Mesenchymal stem cell (in vitro differentiated cells and primary cell): ENCODE measurements at regions not wholly inside any gene's neighbourhood (a gene's known extent, or its start where the extent isn't known, plus 50 kb on each side); places are given as distances from the start of the nearest gene placed in this dataset.
A peak's percentile ranks its signal among the peaks of the same experiment; 100 is the strongest.

ENCODE experiments used
- DNase-seq: peaks from one replicate; pipeline ENCODE4 v3.0.0-alpha.2; 2013
- H2AFZ ChIP-seq: one replicate; pipeline ENCODE4 v1.6.1; 2013; ENCODE audit warnings: low read depth, mild to moderate bottlenecking, control low read depth, inconsistent platforms, low read length, moderate library complexity
- H2AK5ac ChIP-seq: 2 replicates; pipeline ENCODE4 v1.6.1; 2013; ENCODE audit warnings: low read length, moderate library complexity, mild to moderate bottlenecking, inconsistent platforms; ENCODE audit not compliant: severe bottlenecking
- H2BK120ac ChIP-seq: one replicate; pipeline ENCODE4 v1.6.1; 2013; ENCODE audit warnings: low read depth, mild to moderate bottlenecking, inconsistent platforms, low read length, moderate library complexity
- H2BK12ac ChIP-seq, 2 experiments: one replicate each; pipeline ENCODE4 v1.6.1; 2013; ENCODE audit warnings: inconsistent platforms in 2 of 2, low read length in 2 of 2, mild to moderate bottlenecking in 2 of 2, moderate library complexity in 2 of 2, control low read depth in 1 of 2
- H2BK15ac ChIP-seq: one replicate; pipeline ENCODE4 v1.6.1; 2013; ENCODE audit warnings: mild to moderate bottlenecking, low read depth, inconsistent platforms; ENCODE audit not compliant: poor library complexity, severe bottlenecking
- H2BK5ac ChIP-seq: 2 replicates; pipeline ENCODE4 v1.6.1; 2013; ENCODE audit warnings: low read depth, mild to moderate bottlenecking, low read length, control low read depth, inconsistent platforms; ENCODE audit not compliant: poor library complexity, severe bottlenecking
- H3K14ac ChIP-seq, 2 experiments: one replicate each; pipeline ENCODE4 v1.6.1; 2013; ENCODE audit warnings: inconsistent platforms in 2 of 2, low read length in 2 of 2, control low read depth in 1 of 2, mild to moderate bottlenecking in 1 of 2, moderate library complexity in 1 of 2
- H3K18ac ChIP-seq, 2 experiments: one replicate each; pipeline ENCODE4 v1.6.1; 2013; ENCODE audit warnings: inconsistent platforms in 2 of 2, low read length in 2 of 2, control low read depth in 1 of 2, low read depth in 1 of 2, mild to moderate bottlenecking in 1 of 2
- H3K23ac ChIP-seq, 2 experiments: one replicate each; pipeline ENCODE4 v1.6.1; 2013; ENCODE audit warnings: inconsistent platforms in 2 of 2, low read length in 2 of 2, mild to moderate bottlenecking in 2 of 2, moderate library complexity in 2 of 2, control low read depth in 1 of 2
- H3K27ac ChIP-seq: 2 replicates; pipeline ENCODE4 v1.5.1; 2013; ENCODE audit warnings: mild to moderate bottlenecking, moderate library complexity, low read length, control low read depth, inconsistent platforms; ENCODE audit not compliant: poor library complexity, severe bottlenecking
- H3K27me3 ChIP-seq, 2 experiments: 2 replicates each; pipeline versions ENCODE4 v1.6.1 to v1.7.0; 2013; ENCODE audit warnings: low read length in 2 of 2, mild to moderate bottlenecking in 2 of 2, moderate library complexity in 2 of 2, control low read depth in 1 of 2, inconsistent platforms in 1 of 2; ENCODE audit not compliant: control insufficient read depth in 1 of 2, insufficient read depth in 1 of 2
- H3K36me3 ChIP-seq, 2 experiments: 2 replicates each; pipeline versions ENCODE4 v1.6.1 to v1.7.0; 2013; ENCODE audit warnings: low read length in 2 of 2, control low read depth in 1 of 2, inconsistent platforms in 1 of 2, low read depth in 1 of 2, mild to moderate bottlenecking in 1 of 2; ENCODE audit not compliant: insufficient read depth in 2 of 2, control insufficient read depth in 1 of 2
- H3K4ac ChIP-seq, 2 experiments: one replicate each; pipeline ENCODE4 v1.6.1; 2013; ENCODE audit warnings: inconsistent platforms in 2 of 2, low read length in 2 of 2, mild to moderate bottlenecking in 2 of 2, moderate library complexity in 2 of 2, control low read depth in 1 of 2, low read depth in 1 of 2
- H3K4me1 ChIP-seq: 2 replicates; pipeline ENCODE4 v1.6.1; 2013; ENCODE audit warnings: low read depth, low read length, control low read depth; ENCODE audit not compliant: control insufficient read depth, insufficient read depth
- H3K4me2 ChIP-seq: 2 replicates; pipeline ENCODE4 v1.6.1; 2013; ENCODE audit warnings: low read length, mild to moderate bottlenecking, inconsistent platforms; ENCODE audit not compliant: poor library complexity, severe bottlenecking
- H3K4me3 ChIP-seq, 2 experiments: 2 replicates each; pipeline versions ENCODE4 v1.5.1 to v1.7.0; 2013; ENCODE audit warnings: low read length in 2 of 2, mild to moderate bottlenecking in 2 of 2, control low read depth in 1 of 2, low read depth in 1 of 2; ENCODE audit not compliant: insufficient read depth in 1 of 2
- H3K79me1 ChIP-seq: replicated peaks from 2 replicates; pipeline ENCODE4 v1.6.1; 2013; ENCODE audit warnings: mild to moderate bottlenecking, control low read depth, low read length, inconsistent platforms; ENCODE audit not compliant: poor library complexity, severe bottlenecking
- H3K9ac ChIP-seq: 2 replicates; pipeline ENCODE4 v1.7.0; 2013; ENCODE audit warnings: mild to moderate bottlenecking, low read length, moderate library complexity
- H3K9me3 ChIP-seq: 2 replicates; pipeline ENCODE4 v1.7.0; 2013; ENCODE audit warnings: mild to moderate bottlenecking, low read length; ENCODE audit not compliant: control insufficient read depth
- H4K8ac ChIP-seq: one replicate; pipeline ENCODE4 v1.6.1; 2013; ENCODE audit warnings: inconsistent platforms, mild to moderate bottlenecking, low read length, moderate library complexity
- H4K91ac ChIP-seq: one replicate; pipeline ENCODE4 v1.6.1; 2013; ENCODE audit warnings: mild to moderate bottlenecking, low read length, inconsistent platforms
- WGBS: methylation state at CpG from one replicate; pipeline ENCODE4 v1.1.7; 2013; ENCODE audit warnings: mixed read lengths; 5-methylcytosine and 5-hydroxymethylcytosine counted together

DNA sequence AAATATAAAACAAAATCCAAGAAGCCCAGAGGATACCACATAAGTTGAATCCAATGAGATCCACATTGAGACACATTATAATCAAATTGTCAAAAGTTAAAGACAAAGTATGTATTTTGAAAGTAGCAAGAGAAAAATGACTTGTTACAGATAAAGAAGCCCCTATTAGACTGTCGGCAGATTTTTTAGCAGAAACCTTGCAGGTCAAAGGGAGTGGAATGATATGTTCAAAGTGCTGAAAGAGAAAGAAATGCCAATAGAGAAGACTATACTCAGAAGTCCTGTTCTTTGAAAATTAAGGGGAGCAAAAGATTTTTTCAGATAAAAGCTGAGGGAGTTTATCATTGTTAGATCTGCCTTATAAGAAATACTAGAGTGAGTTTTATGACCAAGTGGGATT lies 148.9 kb upstream of the EPHA5 start:
- H3K79me1 ChIP-seq, result no peaks in the 10 kb centered on the region
- no peak overlapping the region for H2BK5ac ChIP-seq
- no peaks in the 10 kb centered on the region for H3K36me3 ChIP-seq
- no peaks in the 10 kb centered on the region for H3K4me1 ChIP-seq
- no peak overlapping the region for H2BK120ac ChIP-seq
- no peak for DNase-seq
- no peak overlapping the region for H3K4me3 ChIP-seq
- H3K27me3 ChIP-seq, result no peaks in the 10 kb centered on the region
- no peak overlapping the region for H3K9ac ChIP-seq
- H3K4ac ChIP-seq, result no peak overlapping the region
- no peak overlapping the region for H2BK15ac ChIP-seq
- H3K27ac ChIP-seq, result no peak overlapping the region
- H3K23ac ChIP-seq, result no peak overlapping the region
- peaks cover 19% of the 10 kb centered on the region for H3K9me3 ChIP-seq
- no peak overlapping the region for H4K91ac ChIP-seq
- H3K4me2 ChIP-seq, result no peak overlapping the region
- H3K18ac ChIP-seq, result no peak overlapping the region
- no peak overlapping the region for H2AK5ac ChIP-seq
- WGBS, result 95% methylated on average over 1 of the region's 1 CpG
- no peak overlapping the region for H2BK12ac ChIP-seq
- H2AFZ ChIP-seq, result no peak overlapping the region
- H4K8ac ChIP-seq, result no peak overlapping the region
- H3K14ac ChIP-seq, result no peak overlapping the region

DNA sequence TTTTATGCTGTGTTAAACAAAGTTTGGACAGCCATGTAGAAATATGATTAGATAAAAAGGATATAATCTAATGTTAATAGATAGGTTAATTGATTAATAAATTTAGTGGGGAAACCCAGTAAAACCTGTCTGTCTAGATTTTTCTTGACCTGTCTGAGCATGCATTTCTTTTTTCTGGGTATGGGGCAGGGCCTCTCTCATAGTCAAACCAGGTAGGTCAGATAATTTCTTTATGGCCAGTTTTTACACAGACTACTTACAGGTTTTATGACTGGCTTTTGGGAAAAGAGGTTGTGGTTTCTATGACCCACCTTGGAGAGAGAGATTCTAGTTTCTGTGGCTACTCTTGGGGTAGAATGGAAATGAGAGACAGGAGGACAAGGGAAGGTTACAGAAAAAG lies 135.6 kb upstream of the EPHA5 start:
- Histone ChIP-seq H3K4ac (no peak overlapping the region), H3K23ac (no peak overlapping the region), H3K79me1 (no peaks in the 10 kb centered on the region), H2AK5ac (no peak overlapping the region), H3K4me3 (no peak overlapping the region), H3K18ac (no peak overlapping the region), H3K14ac (no peak overlapping the region), H3K9ac (no peak overlapping the region), H3K9me3 (no peaks in the 10 kb centered on the region), H3K27ac (no peak overlapping the region), H3K36me3 (no peaks in the 10 kb centered on the region), H2BK5ac (no peak overlapping the region), H2BK120ac (no peak overlapping the region), H2AFZ (no peak overlapping the region), H2BK12ac (no peak overlapping the region), H3K4me2 (no peak overlapping the region), H3K4me1 (no peaks in the 10 kb centered on the region), H4K91ac (no peak overlapping the region), H4K8ac (no peak overlapping the region), H3K27me3 (no peaks in the 10 kb centered on the region), H2BK15ac (no peak overlapping the region)
- no peak for DNase-seq

DNA sequence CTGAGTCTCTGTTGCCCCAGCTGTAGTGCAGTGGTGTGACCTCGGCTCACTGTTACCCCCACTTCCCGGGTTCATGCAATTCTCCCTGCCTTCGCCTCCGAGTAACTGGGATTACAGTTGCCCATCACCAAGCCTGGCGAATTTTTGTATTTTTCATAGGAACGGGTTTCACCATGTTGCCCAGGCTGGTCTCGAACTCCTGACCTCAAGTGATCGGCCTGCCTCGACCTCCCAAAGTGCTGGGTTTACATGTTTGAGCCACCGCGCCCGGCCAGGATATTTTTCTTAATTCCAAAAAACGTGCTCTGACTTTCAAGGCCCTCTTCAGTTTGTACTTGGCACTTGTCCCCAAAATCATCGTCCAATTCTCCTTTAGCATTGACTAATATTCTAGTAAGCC lies 129.2 kb upstream of the EPHA5 start:
- no peak overlapping the region for H3K14ac ChIP-seq
- no peak overlapping the region for H3K18ac ChIP-seq
- H3K27me3 ChIP-seq, result no peaks in the 10 kb centered on the region
- no peak overlapping the region for H2BK15ac ChIP-seq
- no peak for DNase-seq
- no peak overlapping the region for H2AFZ ChIP-seq
- no peak overlapping the region for H3K23ac ChIP-seq
- H2BK5ac ChIP-seq, result no peak overlapping the region
- 90% methylated on average over 14 of the region's 14 CpGs for WGBS
- no peak overlapping the region for H2AK5ac ChIP-seq
- no peak overlapping the region for H3K27ac ChIP-seq
- peaks cover 2% of the 10 kb centered on the region for H3K4me1 ChIP-seq
- H4K91ac ChIP-seq, result no peak overlapping the region
- H4K8ac ChIP-seq, result no peak overlapping the region
- H3K79me1 ChIP-seq, result no peaks in the 10 kb centered on the region
- H3K4ac ChIP-seq, result no peak overlapping the region
- H3K4me3 ChIP-seq, result no peak overlapping the region
- H2BK12ac ChIP-seq, result no peak overlapping the region
- H3K36me3 ChIP-seq, result no peaks in the 10 kb centered on the region
- no peak overlapping the region for H3K9ac ChIP-seq
- no peaks in the 10 kb centered on the region for H3K9me3 ChIP-seq
- H3K4me2 ChIP-seq, result no peak overlapping the region
- H2BK120ac ChIP-seq, result no peak overlapping the region

GRCh38 chr4:65798498-65799127 lies 128.3 kb upstream of the EPHA5 start:
- Histone ChIP-seq H2BK5ac (no peak overlapping the region), H3K18ac (no peak overlapping the region), H2AFZ (no peak overlapping the region), H3K4me2 (no peak overlapping the region), H2BK120ac (no peak overlapping the region), H4K91ac (no peak overlapping the region), H3K4me3 (no peak overlapping the region), H3K9me3 (no peaks in the 10 kb centered on the region), H3K27me3 (no peaks in the 10 kb centered on the region), H3K79me1 (no peaks in the 10 kb centered on the region), H2AK5ac (no peak overlapping the region), H2BK15ac (no peak overlapping the region), H3K36me3 (no peaks in the 10 kb centered on the region), H3K27ac (peak overlapping the region; percentile 13), H3K9ac (no peak overlapping the region), H3K4ac (no peak overlapping the region), H4K8ac (no peak overlapping the region), H3K23ac (no peak overlapping the region), H3K14ac (no peak overlapping the region), H2BK12ac (no peak overlapping the region), H3K4me1 (peaks cover 2% of the 10 kb centered on the region)
- peak; percentile 3 for DNase-seq
- 62% methylated on average over 2 of the region's 2 CpGs for WGBS
